ENCODE measurements at regions not wholly inside any gene's neighbourhood (a gene's known extent, or its start where the extent isn't known, plus 50 kb on each side); places are given as distances from the start of the nearest gene placed in this dataset.

GRCh38 chrX:142296421-142296820 lies 91.3 kb upstream of the MAGEC2 start:
- no peak for TF ChIP-seq ZBTB7A (IDR thresholded peaks at IDR 0.05; ENCODE audit: low read depth)
- TF ChIP-seq EGR1 (IDR thresholded peaks at IDR 0.05): no peak
- TF ChIP-seq TEAD4 (IDR thresholded peaks at IDR 0.05): no peak
- TF ChIP-seq TAF1 (IDR thresholded peaks at IDR 0.05; ENCODE audit: low read depth): no peak
- no peak for TF ChIP-seq RAD21 (IDR thresholded peaks at IDR 0.05; ENCODE audit: low read depth)
- no peak for TF ChIP-seq EP300 (IDR thresholded peaks at IDR 0.05; ENCODE audit: borderline replicate concordance)
- no peak for TF ChIP-seq TCF12 (IDR thresholded peaks at IDR 0.05; ENCODE audit: low read depth)
- no peak for TF ChIP-seq NFIC (IDR thresholded peaks at IDR 0.05)
- TF ChIP-seq REST (IDR thresholded peaks at IDR 0.05; ENCODE audit: low read depth): no peak
- TF ChIP-seq MAX (IDR thresholded peaks at IDR 0.05): no peak
- TF ChIP-seq CREB1 (IDR thresholded peaks at IDR 0.05; ENCODE audit: low read depth): no peak

GRCh38 chrX:142295190-142295589 lies 90.1 kb upstream of the MAGEC2 start:
- TF ChIP-seq CEBPB (IDR thresholded peaks at IDR 0.05) (no peak), RAD21 (IDR thresholded peaks at IDR 0.05; ENCODE audit: low read depth) (no peak), EGR1 (IDR thresholded peaks at IDR 0.05) (no peak), NFIC (IDR thresholded peaks at IDR 0.05) (no peak), MAX (IDR thresholded peaks at IDR 0.05) (no peak), TAF1 (IDR thresholded peaks at IDR 0.05; ENCODE audit: low read depth) (no peak), TCF12 (IDR thresholded peaks at IDR 0.05; ENCODE audit: low read depth) (no peak), YY1 (IDR thresholded peaks at IDR 0.05; ENCODE audit: low read depth) (no peak), USF1 (IDR thresholded peaks at IDR 0.05) (no peak), FOXM1 (IDR thresholded peaks at IDR 0.05; ENCODE audit: borderline replicate concordance, low read depth) (no peak), ZBTB7A (IDR thresholded peaks at IDR 0.05; ENCODE audit: low read depth) (no peak)

- TF ChIP-seq USF1 (IDR thresholded peaks at IDR 0.05) (no peak), EGR1 (IDR thresholded peaks at IDR 0.05) (no peak), ZBTB7A (IDR thresholded peaks at IDR 0.05; ENCODE audit: low read depth) (no peak), TAF1 (IDR thresholded peaks at IDR 0.05; ENCODE audit: low read depth) (no peak), RAD21 (IDR thresholded peaks at IDR 0.05; ENCODE audit: low read depth) (no peak), YY1 (IDR thresholded peaks at IDR 0.05; ENCODE audit: low read depth) (no peak), TEAD4 (IDR thresholded peaks at IDR 0.05) (no peak), FOXM1 (IDR thresholded peaks at IDR 0.05; ENCODE audit: borderline replicate concordance, low read depth) (no peak), CREB1 (IDR thresholded peaks at IDR 0.05; ENCODE audit: low read depth) (no peak), EP300 (IDR thresholded peaks at IDR 0.05; ENCODE audit: borderline replicate concordance) (no peak), MAX (IDR thresholded peaks at IDR 0.05) (no peak), TCF12 (IDR thresholded peaks at IDR 0.05; ENCODE audit: low read depth) (no peak), NFIC (IDR thresholded peaks at IDR 0.05) (no peak), REST (IDR thresholded peaks at IDR 0.05; ENCODE audit: low read depth) (no peak), CEBPB (IDR thresholded peaks at IDR 0.05) (no peak)
These were observed 61.3 kb upstream of the MAGEC2 start for GRCh38 chrX:142266417-142266816.

- TF ChIP-seq TEAD4 (IDR thresholded peaks at IDR 0.05) (no peak), MAX (IDR thresholded peaks at IDR 0.05) (no peak), ZBTB7A (IDR thresholded peaks at IDR 0.05; ENCODE audit: low read depth) (no peak)
These were observed 51.8 kb upstream of the MAGEC2 start for GRCh38 chrX:142256935-142257334.

Data from Ishikawa (cell line).